ENCODE measurements at regions not wholly inside any gene's neighbourhood (a gene's known extent, or its start where the extent isn't known, plus 50 kb on each side); places are given as distances from the start of the nearest gene placed in this dataset.
"Not testable (repeated sequence)": the region's sequence is repeated elsewhere in the genome, so short reads cannot be mapped to it uniquely, and the experiment has no call there.

DNA sequence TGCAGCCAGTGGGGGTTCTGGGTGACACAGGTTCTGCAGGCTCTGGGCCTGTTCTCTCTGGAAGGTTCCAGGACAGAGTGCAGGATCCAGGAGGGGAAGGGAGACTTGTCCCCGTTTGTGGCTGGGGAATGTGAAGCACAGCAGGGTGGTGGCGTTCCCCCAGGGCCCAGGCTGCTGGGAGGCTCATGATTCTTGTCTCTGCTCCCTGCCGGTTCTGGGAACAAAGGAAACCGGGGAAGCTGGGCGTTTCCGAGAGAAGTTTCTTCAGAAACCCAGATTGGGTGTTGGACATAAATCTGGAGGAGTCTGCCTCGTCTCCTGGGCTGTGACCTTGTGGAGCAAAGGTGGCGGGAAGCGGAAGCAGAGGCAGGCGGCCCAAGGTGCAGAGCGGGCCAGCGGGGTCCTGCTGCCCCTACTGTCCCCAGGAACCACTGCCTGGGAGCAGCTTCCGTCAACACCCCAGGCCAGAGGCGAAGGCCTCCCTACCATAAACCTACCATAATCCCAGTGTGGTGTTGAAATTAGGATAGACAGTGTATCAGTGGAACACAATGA, 4487.2 kb upstream of the TPTE start:
- TF ChIP-seq, protein P1, sequence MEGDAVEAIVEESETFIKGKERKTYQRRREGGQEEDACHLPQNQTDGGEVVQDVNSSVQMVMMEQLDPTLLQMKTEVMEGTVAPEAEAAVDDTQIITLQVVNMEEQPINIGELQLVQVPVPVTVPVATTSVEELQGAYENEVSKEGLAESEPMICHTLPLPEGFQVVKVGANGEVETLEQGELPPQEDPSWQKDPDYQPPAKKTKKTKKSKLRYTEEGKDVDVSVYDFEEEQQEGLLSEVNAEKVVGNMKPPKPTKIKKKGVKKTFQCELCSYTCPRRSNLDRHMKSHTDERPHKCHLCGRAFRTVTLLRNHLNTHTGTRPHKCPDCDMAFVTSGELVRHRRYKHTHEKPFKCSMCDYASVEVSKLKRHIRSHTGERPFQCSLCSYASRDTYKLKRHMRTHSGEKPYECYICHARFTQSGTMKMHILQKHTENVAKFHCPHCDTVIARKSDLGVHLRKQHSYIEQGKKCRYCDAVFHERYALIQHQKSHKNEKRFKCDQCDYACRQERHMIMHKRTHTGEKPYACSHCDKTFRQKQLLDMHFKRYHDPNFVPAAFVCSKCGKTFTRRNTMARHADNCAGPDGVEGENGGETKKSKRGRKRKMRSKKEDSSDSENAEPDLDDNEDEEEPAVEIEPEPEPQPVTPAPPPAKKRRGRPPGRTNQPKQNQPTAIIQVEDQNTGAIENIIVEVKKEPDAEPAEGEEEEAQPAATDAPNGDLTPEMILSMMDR (IDR thresholded peaks at IDR 0.05) = not testable (repeated sequence)
- TF ChIP-seq, protein P2, sequence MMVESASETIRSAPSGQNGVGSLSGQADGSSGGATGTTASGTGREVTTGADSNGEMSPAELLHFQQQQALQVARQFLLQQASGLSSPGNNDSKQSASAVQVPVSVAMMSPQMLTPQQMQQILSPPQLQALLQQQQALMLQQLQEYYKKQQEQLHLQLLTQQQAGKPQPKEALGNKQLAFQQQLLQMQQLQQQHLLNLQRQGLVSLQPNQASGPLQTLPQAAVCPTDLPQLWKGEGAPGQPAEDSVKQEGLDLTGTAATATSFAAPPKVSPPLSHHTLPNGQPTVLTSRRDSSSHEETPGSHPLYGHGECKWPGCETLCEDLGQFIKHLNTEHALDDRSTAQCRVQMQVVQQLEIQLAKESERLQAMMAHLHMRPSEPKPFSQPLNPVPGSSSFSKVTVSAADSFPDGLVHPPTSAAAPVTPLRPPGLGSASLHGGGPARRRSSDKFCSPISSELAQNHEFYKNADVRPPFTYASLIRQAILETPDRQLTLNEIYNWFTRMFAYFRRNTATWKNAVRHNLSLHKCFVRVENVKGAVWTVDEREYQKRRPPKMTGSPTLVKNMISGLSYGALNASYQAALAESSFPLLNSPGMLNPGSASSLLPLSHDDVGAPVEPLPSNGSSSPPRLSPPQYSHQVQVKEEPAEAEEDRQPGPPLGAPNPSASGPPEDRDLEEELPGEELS (CRISPR knock-in tag; IDR thresholded peaks at IDR 0.05) = not testable (repeated sequence)
- TF ChIP-seq ZNF317 (CRISPR knock-in tag; IDR thresholded peaks at IDR 0.05; ENCODE audit: borderline replicate concordance, low read depth); KAT7 (CRISPR knock-in tag; IDR thresholded peaks at IDR 0.05; ENCODE audit: borderline replicate concordance); TEAD1 (CRISPR knock-in tag; IDR thresholded peaks at IDR 0.05); CREB1 (CRISPR knock-in tag; IDR thresholded peaks at IDR 0.05); NFYB (CRISPR knock-in tag; conservative IDR thresholded peaks at IDR 0.05; ENCODE audit: low read depth); ZNF121 (CRISPR knock-in tag; IDR thresholded peaks at IDR 0.05); NR1H2 (CRISPR knock-in tag; IDR thresholded peaks at IDR 0.05); ELF4 (CRISPR knock-in tag; IDR thresholded peaks at IDR 0.05; ENCODE audit: low read depth): not testable (repeated sequence)
- TF ChIP-seq, protein P3, sequence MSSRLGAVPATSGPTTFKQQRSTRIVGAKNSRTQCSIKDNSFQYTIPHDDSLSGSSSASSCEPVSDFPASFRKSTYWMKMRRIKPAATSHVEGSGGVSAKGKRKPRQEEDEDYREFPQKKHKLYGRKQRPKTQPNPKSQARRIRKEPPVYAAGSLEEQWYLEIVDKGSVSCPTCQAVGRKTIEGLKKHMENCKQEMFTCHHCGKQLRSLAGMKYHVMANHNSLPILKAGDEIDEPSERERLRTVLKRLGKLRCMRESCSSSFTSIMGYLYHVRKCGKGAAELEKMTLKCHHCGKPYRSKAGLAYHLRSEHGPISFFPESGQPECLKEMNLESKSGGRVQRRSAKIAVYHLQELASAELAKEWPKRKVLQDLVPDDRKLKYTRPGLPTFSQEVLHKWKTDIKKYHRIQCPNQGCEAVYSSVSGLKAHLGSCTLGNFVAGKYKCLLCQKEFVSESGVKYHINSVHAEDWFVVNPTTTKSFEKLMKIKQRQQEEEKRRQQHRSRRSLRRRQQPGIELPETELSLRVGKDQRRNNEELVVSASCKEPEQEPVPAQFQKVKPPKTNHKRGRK (CRISPR knock-in tag; IDR thresholded peaks at IDR 0.05; ENCODE audit: borderline replicate concordance) = not testable (repeated sequence)
- TF ChIP-seq, protein P4, sequence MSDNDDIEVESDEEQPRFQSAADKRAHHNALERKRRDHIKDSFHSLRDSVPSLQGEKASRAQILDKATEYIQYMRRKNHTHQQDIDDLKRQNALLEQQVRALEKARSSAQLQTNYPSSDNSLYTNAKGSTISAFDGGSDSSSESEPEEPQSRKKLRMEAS (CRISPR knock-in tag; IDR thresholded peaks at IDR 0.05) = not testable (repeated sequence)
- TF ChIP-seq, protein P5, sequence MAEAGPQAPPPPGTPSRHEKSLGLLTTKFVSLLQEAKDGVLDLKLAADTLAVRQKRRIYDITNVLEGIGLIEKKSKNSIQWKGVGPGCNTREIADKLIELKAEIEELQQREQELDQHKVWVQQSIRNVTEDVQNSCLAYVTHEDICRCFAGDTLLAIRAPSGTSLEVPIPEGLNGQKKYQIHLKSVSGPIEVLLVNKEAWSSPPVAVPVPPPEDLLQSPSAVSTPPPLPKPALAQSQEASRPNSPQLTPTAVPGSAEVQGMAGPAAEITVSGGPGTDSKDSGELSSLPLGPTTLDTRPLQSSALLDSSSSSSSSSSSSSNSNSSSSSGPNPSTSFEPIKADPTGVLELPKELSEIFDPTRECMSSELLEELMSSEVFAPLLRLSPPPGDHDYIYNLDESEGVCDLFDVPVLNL (CRISPR knock-in tag; IDR thresholded peaks at IDR 0.05; ENCODE audit: borderline replicate concordance, low read depth) = not testable (repeated sequence)
- TF ChIP-seq, protein P6, sequence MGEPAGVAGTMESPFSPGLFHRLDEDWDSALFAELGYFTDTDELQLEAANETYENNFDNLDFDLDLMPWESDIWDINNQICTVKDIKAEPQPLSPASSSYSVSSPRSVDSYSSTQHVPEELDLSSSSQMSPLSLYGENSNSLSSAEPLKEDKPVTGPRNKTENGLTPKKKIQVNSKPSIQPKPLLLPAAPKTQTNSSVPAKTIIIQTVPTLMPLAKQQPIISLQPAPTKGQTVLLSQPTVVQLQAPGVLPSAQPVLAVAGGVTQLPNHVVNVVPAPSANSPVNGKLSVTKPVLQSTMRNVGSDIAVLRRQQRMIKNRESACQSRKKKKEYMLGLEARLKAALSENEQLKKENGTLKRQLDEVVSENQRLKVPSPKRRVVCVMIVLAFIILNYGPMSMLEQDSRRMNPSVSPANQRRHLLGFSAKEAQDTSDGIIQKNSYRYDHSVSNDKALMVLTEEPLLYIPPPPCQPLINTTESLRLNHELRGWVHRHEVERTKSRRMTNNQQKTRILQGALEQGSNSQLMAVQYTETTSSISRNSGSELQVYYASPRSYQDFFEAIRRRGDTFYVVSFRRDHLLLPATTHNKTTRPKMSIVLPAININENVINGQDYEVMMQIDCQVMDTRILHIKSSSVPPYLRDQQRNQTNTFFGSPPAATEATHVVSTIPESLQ (CRISPR knock-in tag; IDR thresholded peaks at IDR 0.05) = not testable (repeated sequence)

All from WTC11 (cell line).